ENCODE measurements at regions not wholly inside any gene's neighbourhood (a gene's known extent, or its start where the extent isn't known, plus 50 kb on each side); places are given as distances from the start of the nearest gene placed in this dataset.
"Not testable (repeated sequence)": the region's sequence is repeated elsewhere in the genome, so short reads cannot be mapped to it uniquely, and the experiment has no call there.

DNA sequence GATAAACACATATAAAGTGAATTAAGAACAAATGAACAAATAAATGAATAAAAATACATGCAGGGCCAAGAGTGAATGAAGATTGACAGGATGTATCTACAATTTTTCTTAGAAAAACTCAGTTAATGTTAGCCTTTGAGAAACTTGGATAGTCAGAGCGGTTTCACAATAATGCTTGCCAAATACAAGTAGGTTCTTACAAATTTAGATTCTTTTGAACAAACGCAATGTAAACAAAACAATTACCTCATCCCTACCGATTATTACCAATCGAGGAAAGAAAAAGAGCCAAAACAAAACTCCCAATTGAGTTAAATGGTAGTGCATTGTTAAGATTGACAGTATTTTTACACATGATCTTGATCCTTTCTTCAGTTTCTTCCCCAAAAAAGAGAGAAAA is 176.9 kb upstream of the DEPDC1 start:
- no peak for DNase-seq (ENCODE audit: low spot score)

DNA sequence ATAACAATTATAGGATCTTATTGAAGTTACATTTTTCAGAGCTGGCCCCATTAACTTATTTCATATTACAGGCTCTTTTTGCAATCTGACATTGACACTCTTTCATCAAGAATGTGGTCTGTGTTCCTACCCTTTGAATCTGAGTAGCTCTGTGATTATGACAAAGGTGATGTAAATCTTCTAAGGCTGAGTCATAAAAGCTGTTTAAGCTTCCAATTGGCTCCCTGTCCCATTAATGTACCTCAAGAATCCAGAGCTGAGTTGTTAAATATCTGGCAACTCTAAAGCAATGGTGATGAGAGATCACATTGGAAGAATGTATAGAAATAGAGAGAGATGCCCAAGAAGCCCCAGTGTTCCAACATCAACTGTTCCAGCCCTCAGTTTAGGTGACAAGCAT is 178.5 kb upstream of the DEPDC1 start:
- no peak for DNase-seq (ENCODE audit: low spot score)

- DNase-seq (ENCODE audit: low spot score): no peak
Measured at GRCh38 chr1:68677684-68678351, 180.9 kb upstream of the DEPDC1 start.

- DNase-seq (ENCODE audit: low spot score): no peak
Measured at GRCh38 chr1:68696221-68696620, 199.3 kb upstream of the DEPDC1 start.

GRCh38 chr1:68703921-68704354 is 207.1 kb upstream of the DEPDC1 start:
- no peak for DNase-seq (ENCODE audit: low spot score)

DNA sequence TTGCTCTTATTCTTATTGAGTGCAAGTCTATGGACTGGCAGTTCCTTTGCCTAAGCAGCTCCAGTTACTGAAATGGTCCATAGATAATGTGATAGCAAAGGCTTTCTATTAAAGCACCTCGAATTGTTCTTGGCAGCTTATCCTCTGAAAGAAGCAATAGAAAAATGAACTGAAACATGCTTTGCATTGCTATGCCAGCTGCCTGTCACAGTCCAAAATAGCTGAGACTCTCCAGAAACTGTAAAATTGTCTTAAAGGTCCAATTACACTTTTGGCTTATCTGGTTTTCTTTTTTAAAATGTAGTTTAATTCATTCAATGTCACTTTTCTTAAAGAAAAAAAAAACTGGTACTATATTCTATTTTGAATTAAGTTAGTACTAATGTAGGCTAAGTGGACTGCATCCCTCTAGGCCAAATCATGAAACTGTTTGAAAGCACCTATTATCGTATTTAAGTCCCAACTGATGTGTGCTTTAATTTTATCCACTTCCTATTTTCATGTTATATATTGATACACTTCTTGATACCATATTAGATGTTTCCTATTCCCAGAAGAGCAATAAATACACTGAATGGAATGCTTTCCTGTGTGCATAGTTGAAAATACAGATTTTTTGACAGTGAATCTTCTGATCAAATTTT is 208.0 kb upstream of the DEPDC1 start:
- no peak for DNase-seq (ENCODE audit: low spot score)

- no peak for DNase-seq (ENCODE audit: low spot score)
Measured at GRCh38 chr1:68705466-68705865, 208.6 kb upstream of the DEPDC1 start.

DNA sequence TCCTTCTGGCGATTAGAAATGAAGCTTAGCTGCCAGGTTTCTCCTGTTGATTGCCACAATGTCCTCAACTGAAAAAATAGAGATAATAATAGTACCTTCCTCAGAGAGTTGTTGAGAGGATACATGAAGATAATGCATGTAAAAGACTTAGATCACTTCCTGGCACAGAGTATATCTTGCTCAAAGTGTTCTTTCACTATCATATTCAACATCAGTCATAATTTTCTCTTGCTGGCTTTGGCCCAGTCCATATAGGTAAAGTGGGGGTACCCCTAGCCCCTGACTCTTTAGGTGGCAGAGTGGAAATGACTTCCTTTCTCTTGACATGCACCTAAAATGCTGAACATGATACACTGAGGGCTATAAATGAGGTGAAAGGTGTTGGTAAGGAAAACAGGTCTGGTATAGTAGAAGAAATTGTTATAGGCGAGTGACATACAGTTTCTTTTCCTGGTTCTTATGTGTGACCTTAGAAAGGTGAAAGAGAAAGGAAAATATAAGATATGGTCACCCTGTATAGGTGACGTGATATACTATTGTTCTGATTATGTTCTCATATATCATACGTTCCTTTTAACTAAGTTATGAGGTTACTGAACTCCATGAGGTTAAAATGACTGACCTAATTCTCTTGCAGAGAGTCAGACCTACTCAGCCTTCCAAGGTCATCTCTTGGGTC is 209.9 kb upstream of the DEPDC1 start:
- DNase-seq (ENCODE audit: low spot score): no peak

DNA sequence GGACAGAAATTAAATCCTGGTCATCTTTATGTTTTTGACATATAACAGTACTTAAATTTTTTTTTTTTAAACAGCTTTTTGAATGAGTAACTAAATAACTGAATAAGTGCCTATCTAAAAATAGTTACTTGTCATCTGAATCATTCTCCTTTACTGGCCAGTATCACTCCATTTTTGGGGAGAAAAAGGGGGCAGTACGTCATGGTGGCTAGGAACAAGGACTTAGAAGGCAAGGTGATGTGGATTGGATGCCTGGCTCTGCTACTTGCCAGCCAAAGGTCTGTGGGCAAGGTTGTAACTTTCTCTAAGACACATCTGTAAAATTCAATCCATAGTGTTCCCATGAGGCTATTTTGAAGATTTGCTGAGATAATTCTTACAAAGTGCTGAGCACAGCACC is 220.4 kb upstream of the DEPDC1 start:
- DNase-seq (ENCODE audit: low spot score): no peak

- DNase-seq (ENCODE audit: low spot score): no peak
Measured at GRCh38 chr1:68720476-68720875, 223.6 kb upstream of the DEPDC1 start.

- DNase-seq (ENCODE audit: low spot score): no peak
Measured at GRCh38 chr1:68723791-68724190, 226.9 kb upstream of the DEPDC1 start.

DNA sequence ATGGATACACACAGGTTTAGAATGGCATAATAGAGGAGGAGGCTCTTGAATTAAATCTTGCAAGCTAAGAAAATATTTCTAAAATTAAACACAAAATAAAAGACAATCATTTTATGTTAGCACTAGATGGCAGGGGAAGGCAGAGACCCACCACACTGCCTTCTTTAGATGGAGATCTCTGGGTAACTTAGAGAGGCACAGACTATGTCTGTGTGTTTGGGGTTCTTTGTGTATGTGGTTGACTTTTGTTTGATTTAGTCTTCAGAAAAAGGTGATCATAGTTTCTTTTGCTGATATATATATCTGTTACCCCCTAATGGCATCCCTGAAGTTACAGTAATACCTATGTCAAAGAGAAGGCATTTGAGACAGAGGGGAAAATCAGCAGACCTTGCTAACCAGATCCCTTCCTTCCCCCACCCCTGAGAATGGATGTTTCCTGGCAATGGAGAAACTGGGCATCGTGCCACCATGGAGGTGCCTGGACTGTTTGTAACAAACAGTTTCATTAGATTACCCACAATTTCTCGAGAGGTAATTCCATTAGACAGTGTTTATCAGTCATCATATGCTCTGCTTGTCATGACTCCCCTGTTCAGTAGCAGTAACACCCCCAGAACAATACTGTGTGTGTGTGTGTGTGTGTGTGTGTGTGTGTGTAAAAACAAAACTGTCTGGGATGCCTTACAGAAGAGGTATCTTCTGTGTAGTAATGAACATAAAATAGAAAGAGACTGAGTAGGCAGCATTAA is 228.3 kb upstream of the DEPDC1 start:
- no peak for DNase-seq (ENCODE audit: low spot score)

DNA sequence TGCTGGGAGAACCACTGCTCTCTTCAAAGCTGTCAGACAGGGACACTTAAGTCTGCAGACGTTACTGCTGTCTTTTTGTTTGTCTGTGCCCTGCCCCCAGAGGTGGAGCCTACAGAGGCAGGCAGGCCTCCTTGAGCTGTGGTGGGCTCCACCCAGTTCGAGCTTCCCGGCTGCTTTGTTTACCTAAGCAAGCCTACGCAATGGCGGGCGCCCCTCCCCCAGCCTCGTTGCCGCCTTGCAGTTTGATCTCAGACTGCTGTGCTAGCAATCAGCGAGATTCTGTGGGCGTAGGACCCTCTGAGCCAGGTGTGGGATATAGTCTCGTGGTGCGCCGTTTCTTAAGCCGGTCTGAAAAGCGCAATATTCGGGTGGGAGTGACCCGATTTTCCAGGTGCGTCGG is 242.6 kb upstream of the DEPDC1 start:
- DNase-seq (ENCODE audit: low spot score): not testable (repeated sequence)

- no peak for DNase-seq (ENCODE audit: low spot score)
Measured at GRCh38 chr1:68745011-68745410, 248.1 kb upstream of the DEPDC1 start.

DNA sequence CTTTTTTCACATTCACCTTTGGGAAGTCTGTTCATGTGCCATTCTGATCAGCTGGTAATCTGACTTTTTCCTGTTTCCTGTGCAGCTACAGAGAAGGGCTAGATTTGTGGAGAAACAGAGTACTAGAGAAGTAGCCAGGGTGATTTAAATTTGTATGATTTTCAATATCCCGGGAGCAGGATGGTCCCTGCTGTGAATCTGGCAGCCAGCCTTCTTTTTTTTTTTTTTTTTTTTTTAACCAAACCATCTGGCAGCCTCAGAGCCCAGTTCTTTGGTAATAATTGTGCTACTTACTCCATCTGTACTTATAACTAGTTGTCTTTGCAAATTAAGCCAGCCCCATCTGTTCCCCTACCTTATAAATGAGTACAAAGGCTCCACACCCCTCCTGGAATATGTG is 248.6 kb upstream of the DEPDC1 start:
- no peak for DNase-seq (ENCODE audit: low spot score)

DNA sequence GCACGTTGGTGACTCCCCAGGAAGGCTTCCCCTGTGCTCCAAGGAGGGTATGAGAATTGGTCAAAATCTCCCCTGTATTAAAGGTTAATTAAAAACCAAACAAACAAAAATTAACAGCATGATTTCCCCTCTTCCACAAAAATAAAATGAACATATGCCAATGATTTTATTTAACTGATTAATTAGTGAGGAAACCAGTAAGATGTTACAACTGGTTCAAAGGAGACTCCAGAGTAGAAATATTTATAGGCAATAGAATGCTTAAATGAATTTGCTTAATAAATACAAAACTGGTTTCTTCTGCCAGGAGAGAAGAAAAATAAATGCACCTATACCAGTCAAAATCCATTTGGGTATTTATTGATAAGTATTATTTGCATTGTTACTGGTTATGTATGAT is 249.5 kb upstream of the DEPDC1 start:
- DNase-seq (ENCODE audit: low spot score): no peak

- DNase-seq (ENCODE audit: low spot score): no peak
Measured at GRCh38 chr1:68751723-68752122, 254.8 kb upstream of the DEPDC1 start.

GRCh38 chr1:68758666-68759209 is 261.9 kb upstream of the DEPDC1 start:
- no peak for DNase-seq (ENCODE audit: low spot score)

- DNase-seq (ENCODE audit: low spot score): no peak
Measured at GRCh38 chr1:68767941-68768340, 271.1 kb upstream of the DEPDC1 start.

DNA sequence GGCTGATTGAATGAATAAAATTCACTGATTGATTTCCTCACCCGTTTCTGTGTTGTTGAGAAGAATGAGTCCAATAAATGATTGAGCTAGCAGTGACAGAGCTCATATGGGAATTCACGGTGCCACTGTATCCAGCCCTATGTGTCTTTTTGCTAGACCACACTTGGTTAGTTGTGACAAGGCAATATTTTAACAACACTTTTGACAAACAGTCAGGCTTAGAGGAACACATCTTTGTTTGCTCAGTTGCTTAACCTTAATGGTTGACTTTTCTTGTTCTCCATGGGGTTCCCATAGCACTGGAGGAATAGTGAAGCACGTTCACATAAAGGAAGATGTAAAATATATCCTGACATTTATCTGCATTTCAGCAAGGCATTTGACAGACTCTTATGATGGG is 273.9 kb upstream of the DEPDC1 start:
- DNase-seq (ENCODE audit: low spot score): no peak

DNA sequence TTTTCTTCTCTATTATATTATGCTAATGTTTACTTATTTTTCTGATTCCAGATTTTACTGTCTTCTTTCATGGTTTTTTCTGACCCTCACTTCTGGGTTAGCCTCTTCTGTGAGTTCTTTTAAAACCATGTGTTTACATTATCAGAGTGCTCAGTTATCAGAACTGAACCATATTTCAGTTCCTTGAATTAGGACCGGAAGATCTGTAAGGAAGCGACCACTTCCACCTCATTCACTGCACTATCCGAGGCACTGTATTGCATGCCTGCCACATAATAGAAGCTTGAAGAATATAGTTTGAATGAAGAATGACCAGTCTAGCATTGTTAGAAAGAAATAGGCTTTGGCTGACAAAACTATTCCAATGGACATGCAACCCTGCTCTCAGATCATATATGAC is 281.0 kb upstream of the DEPDC1 start:
- no peak for DNase-seq (ENCODE audit: low spot score)

DNA sequence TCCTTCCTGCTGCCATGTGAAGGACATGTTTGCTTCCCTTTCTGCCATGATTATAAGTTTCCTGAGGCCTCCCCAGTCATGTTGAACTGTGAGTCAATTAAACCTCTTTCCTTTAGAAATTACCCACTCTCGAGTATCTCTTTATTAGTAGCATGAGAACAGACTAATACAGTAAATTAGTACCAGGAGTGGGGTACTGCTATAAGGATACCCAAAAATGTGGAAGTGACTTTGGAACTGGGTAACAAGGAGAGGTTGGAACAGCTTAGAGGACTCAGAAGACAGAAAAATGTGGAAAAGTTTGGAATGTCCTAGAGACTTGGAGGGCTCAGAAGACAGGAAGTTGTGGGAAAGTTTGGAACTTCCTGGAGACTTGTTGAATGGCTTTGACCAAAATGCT is 283.0 kb upstream of the DEPDC1 start:
- DNase-seq (ENCODE audit: low spot score): not testable (repeated sequence)

Measured in kidney capillary endothelial cell (primary cell).